Neural cell (in vitro differentiated cells): ENCODE measurements at regions not wholly inside any gene's neighbourhood (a gene's known extent, or its start where the extent isn't known, plus 50 kb on each side); places are given as distances from the start of the nearest gene placed in this dataset.

Experiments used
- H2AFZ ChIP-seq: fragments of 200-600, 300-800 bp; sonication (generic), shearing (Covaris generic); 2 replicates; pipeline ENCODE4 v1.6.0; 2014; ENCODE audit warnings: low read depth, mild to moderate bottlenecking, antibody characterized with exemption, low read length, moderate library complexity
- H3F3A ChIP-seq: fragments of 200-600 bp; shearing (Covaris generic); 2 replicates; pipeline ENCODE4 v1.6.1; 2016; ENCODE audit warnings: mild to moderate bottlenecking, moderate library complexity, mixed read lengths, antibody characterized with exemption, low read length; ENCODE audit not compliant: insufficient read depth, poor library complexity, severe bottlenecking
- H3K27ac ChIP-seq: fragments of 200-600, 300-800 bp; sonication (generic), shearing (Covaris generic); 2 replicates; pipeline ENCODE4 v1.5.1; 2014; ENCODE audit warnings: mild to moderate bottlenecking, low read length, moderate library complexity
- H3K27me3 ChIP-seq: fragments of 300-800, 200-600 bp; sonication (generic), shearing (Covaris generic); 2 replicates; pipeline ENCODE4 v1.6.0; 2014; ENCODE audit warnings: mild to moderate bottlenecking, low read depth, low read length, moderate library complexity; ENCODE audit not compliant: insufficient read depth
- H3K36me3 ChIP-seq: fragments of 300-800, 200-600 bp; sonication (generic), shearing (Covaris generic); 2 replicates; pipeline ENCODE4 v1.5.1; 2014; ENCODE audit warnings: mild to moderate bottlenecking, antibody characterized with exemption, low read length, moderate library complexity; ENCODE audit not compliant: insufficient read depth
- H3K4me2 ChIP-seq: fragments of 300-800, 200-600 bp; sonication (generic), shearing (Covaris generic); 2 replicates; pipeline ENCODE4 v1.6.0; 2014; ENCODE audit warnings: mild to moderate bottlenecking, low read length
- H3K4me3 ChIP-seq: fragments of 300-800, 200-600 bp; sonication (generic), shearing (Covaris generic); 2 replicates; pipeline ENCODE4 v1.5.1; 2014; ENCODE audit warnings: mild to moderate bottlenecking, low read length, moderate library complexity
- H3K79me2 ChIP-seq: fragments of 200-600 bp; shearing (Covaris generic); replicated peaks from 2 replicates; pipeline ENCODE4 v1.6.0; 2014; ENCODE audit warnings: mild to moderate bottlenecking, low read length, moderate library complexity; ENCODE audit not compliant: insufficient read depth
- H3K9ac ChIP-seq: fragments of 300-800, 200-600 bp; sonication (generic), shearing (Covaris generic); 2 replicates; pipeline ENCODE4 v1.6.1; 2016; ENCODE audit warnings: mild to moderate bottlenecking, low read length, mixed read lengths
- H3K9me2 ChIP-seq: fragments of 200-600 bp; shearing (Covaris generic); 2 replicates; pipeline ENCODE4 v1.6.1; 2016; ENCODE audit warnings: mild to moderate bottlenecking, low read length, mixed read lengths; ENCODE audit not compliant: insufficient read depth
- H3K9me3 ChIP-seq: fragments of 200-600, 300-800 bp; sonication (generic), shearing (Covaris generic); 2 replicates; pipeline ENCODE4 v1.6.1; 2016; ENCODE audit warnings: mild to moderate bottlenecking, mixed run types, low read length, moderate library complexity, mixed read lengths
- H4K20me1 ChIP-seq: fragments of 200-600 bp; shearing (Covaris generic); 2 replicates; pipeline ENCODE4 v1.6.1; 2016; ENCODE audit warnings: mild to moderate bottlenecking, mixed run types; ENCODE audit not compliant: insufficient read depth
- CTCF ChIP-seq: fragments of 450-650 bp; IDR thresholded peaks from 2 replicates; pipeline ENCODE4 v1.5.1; 2014; ENCODE audit warnings: antibody characterized with exemption, mild to moderate bottlenecking, moderate library complexity; ENCODE audit not compliant: poor library complexity, severe bottlenecking
- EP300 ChIP-seq: fragments of 450-650 bp; conservative IDR thresholded peaks from 2 replicates; pipeline ENCODE4 v1.6.1; 2014; ENCODE audit warnings: antibody characterized with exemption, mild to moderate bottlenecking, moderate library complexity; ENCODE audit not compliant: poor library complexity, severe bottlenecking
- EZH2 ChIP-seq: fragments of 200-600, 300-800 bp; shearing (Covaris generic), sonication (generic); IDR thresholded peaks from 2 replicates; pipeline ENCODE4 v1.6.1; 2014; ENCODE audit warnings: antibody characterized with exemption, low read length, borderline replicate concordance, mild to moderate bottlenecking; ENCODE audit not compliant: insufficient read depth, poor library complexity, severe bottlenecking
- MXI1 ChIP-seq: fragments of 450-650 bp; conservative IDR thresholded peaks from 2 replicates; pipeline ENCODE4 v1.6.1; 2014; ENCODE audit warnings: antibody characterized with exemption, mild to moderate bottlenecking; ENCODE audit not compliant: poor library complexity, severe bottlenecking
- POLR2AphosphoS5 ChIP-seq: IDR thresholded peaks from 2 replicates; pipeline ENCODE4 v1.6.1; 2012
- RAD21 ChIP-seq: fragments of 450-650 bp; conservative IDR thresholded peaks from 2 replicates; pipeline ENCODE4 v1.6.1; 2014; ENCODE audit warnings: antibody characterized with exemption, mild to moderate bottlenecking, moderate library complexity
- SMC3 ChIP-seq: fragments of 450-650 bp; conservative IDR thresholded peaks from 2 replicates; pipeline ENCODE4 v1.6.1; 2014; ENCODE audit warnings: antibody characterized with exemption, mild to moderate bottlenecking, moderate library complexity; ENCODE audit not compliant: poor library complexity
- TAF1 ChIP-seq: IDR thresholded peaks from 2 replicates; pipeline ENCODE4 v1.6.1; 2012; ENCODE audit warnings: low read depth
- TF ChIP-seq, protein P1 (sequence below): IDR thresholded peaks from 2 replicates; pipeline ENCODE4 v1.6.1; 2012; ENCODE audit warnings: borderline replicate concordance

DNA sequence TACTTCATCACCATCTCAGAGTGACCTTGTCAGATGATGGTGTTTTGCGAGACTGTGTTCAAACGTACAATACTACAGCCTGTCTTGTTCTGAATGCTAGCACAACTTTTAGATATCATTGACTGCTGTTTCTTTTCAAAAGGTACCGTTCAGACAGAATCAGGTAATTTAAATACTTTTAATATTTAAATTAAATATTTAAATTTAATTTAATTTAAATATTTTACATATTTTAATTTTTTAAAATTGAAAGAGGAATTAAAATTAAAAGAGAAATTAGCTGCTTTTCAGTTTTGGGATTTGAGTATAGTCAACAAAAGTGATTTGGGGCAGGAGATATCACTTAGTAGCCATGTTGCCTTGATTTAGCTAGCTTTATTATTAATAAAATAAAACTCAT, 642.1 kb upstream of the CCDC179 start:
- Histone ChIP-seq H3K9me3 (no peaks in the 10 kb centered on the region), H3K9ac (no peak overlapping the region), H3K27ac (no peak overlapping the region), H4K20me1 (no peaks in the 10 kb centered on the region), H3K27me3 (no peaks in the 10 kb centered on the region), H3K9me2 (no peaks in the 10 kb centered on the region), H3K36me3 (no peaks in the 10 kb centered on the region), H2AFZ (no peak overlapping the region), H3F3A (no peaks in the 10 kb centered on the region), H3K4me2 (no peak overlapping the region), H3K4me3 (no peak overlapping the region), H3K79me2 (no peaks in the 10 kb centered on the region)
- no peak for TF ChIP-seq EZH2
- TF ChIP-seq EP300, result no peak
- no peak for TF ChIP-seq RAD21
- TF ChIP-seq POLR2AphosphoS5, result no peak
- TF ChIP-seq, protein P1, sequence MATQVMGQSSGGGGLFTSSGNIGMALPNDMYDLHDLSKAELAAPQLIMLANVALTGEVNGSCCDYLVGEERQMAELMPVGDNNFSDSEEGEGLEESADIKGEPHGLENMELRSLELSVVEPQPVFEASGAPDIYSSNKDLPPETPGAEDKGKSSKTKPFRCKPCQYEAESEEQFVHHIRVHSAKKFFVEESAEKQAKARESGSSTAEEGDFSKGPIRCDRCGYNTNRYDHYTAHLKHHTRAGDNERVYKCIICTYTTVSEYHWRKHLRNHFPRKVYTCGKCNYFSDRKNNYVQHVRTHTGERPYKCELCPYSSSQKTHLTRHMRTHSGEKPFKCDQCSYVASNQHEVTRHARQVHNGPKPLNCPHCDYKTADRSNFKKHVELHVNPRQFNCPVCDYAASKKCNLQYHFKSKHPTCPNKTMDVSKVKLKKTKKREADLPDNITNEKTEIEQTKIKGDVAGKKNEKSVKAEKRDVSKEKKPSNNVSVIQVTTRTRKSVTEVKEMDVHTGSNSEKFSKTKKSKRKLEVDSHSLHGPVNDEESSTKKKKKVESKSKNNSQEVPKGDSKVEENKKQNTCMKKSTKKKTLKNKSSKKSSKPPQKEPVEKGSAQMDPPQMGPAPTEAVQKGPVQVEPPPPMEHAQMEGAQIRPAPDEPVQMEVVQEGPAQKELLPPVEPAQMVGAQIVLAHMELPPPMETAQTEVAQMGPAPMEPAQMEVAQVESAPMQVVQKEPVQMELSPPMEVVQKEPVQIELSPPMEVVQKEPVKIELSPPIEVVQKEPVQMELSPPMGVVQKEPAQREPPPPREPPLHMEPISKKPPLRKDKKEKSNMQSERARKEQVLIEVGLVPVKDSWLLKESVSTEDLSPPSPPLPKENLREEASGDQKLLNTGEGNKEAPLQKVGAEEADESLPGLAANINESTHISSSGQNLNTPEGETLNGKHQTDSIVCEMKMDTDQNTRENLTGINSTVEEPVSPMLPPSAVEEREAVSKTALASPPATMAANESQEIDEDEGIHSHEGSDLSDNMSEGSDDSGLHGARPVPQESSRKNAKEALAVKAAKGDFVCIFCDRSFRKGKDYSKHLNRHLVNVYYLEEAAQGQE, result no peak
- no peak for TF ChIP-seq CTCF
- TF ChIP-seq MXI1, result no peak
- no peak for TF ChIP-seq SMC3
- TF ChIP-seq TAF1, result no peak

DNA sequence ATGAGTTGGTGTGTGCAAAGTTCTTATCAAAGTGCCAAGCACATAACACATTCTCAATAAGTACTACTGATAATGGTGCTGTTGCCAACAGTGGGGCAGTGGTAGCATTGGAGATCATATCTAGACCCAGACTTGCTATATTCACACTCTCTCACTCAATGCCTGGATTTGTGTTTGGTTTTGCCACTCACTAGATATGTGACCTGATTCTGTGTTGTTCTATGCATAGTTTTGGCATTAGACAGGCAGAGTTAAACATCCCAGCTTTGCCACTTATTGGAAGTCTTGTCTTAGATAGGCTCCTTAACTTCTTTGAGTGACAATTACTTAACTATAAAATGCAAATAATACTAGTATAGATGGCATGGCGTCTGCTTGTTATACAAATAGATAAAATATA, 642.6 kb upstream of the CCDC179 start:
- Histone ChIP-seq H3F3A (no peaks in the 10 kb centered on the region), H4K20me1 (no peaks in the 10 kb centered on the region), H3K36me3 (no peaks in the 10 kb centered on the region), H2AFZ (no peak overlapping the region), H3K4me3 (no peak overlapping the region), H3K9me2 (no peaks in the 10 kb centered on the region), H3K79me2 (no peaks in the 10 kb centered on the region), H3K9me3 (no peaks in the 10 kb centered on the region), H3K4me2 (no peak overlapping the region), H3K27me3 (no peaks in the 10 kb centered on the region), H3K9ac (no peak overlapping the region), H3K27ac (no peak overlapping the region)
- no peak for TF ChIP-seq POLR2AphosphoS5
- no peak for TF ChIP-seq EP300
- TF ChIP-seq RAD21, result no peak
- no peak for TF ChIP-seq MXI1
- TF ChIP-seq, protein P1, result no peak
